ENCODE measurements at regions not wholly inside any gene's neighbourhood (a gene's known extent, or its start where the extent isn't known, plus 50 kb on each side); places are given as distances from the start of the nearest gene placed in this dataset.

GRCh38 chr14:22249770-22250169, 339.3 kb downstream of the DAD1 start:
- TF ChIP-seq YY1 (IDR thresholded peaks at IDR 0.05; ENCODE audit: low read depth), result no peak
- no peak for TF ChIP-seq ZBTB7A (IDR thresholded peaks at IDR 0.05; ENCODE audit: low read depth)
- no peak for TF ChIP-seq EP300 (IDR thresholded peaks at IDR 0.05; ENCODE audit: borderline replicate concordance)
- TF ChIP-seq TEAD4 (IDR thresholded peaks at IDR 0.05), result no peak
- TF ChIP-seq TAF1 (IDR thresholded peaks at IDR 0.05; ENCODE audit: low read depth), result no peak
- no peak for TF ChIP-seq REST (IDR thresholded peaks at IDR 0.05; ENCODE audit: low read depth)
- TF ChIP-seq USF1 (IDR thresholded peaks at IDR 0.05), result no peak
- TF ChIP-seq FOXM1 (IDR thresholded peaks at IDR 0.05; ENCODE audit: borderline replicate concordance, low read depth), result no peak

- TF ChIP-seq USF1 (IDR thresholded peaks at IDR 0.05) (no peak), ZBTB7A (IDR thresholded peaks at IDR 0.05; ENCODE audit: low read depth) (no peak), EGR1 (IDR thresholded peaks at IDR 0.05) (no peak), TAF1 (IDR thresholded peaks at IDR 0.05; ENCODE audit: low read depth) (no peak), NFIC (IDR thresholded peaks at IDR 0.05) (no peak), TEAD4 (IDR thresholded peaks at IDR 0.05) (no peak), CEBPB (IDR thresholded peaks at IDR 0.05) (no peak), YY1 (IDR thresholded peaks at IDR 0.05; ENCODE audit: low read depth) (no peak), REST (IDR thresholded peaks at IDR 0.05; ENCODE audit: low read depth) (no peak), CREB1 (IDR thresholded peaks at IDR 0.05; ENCODE audit: low read depth) (no peak), TCF12 (IDR thresholded peaks at IDR 0.05; ENCODE audit: low read depth) (no peak), RAD21 (IDR thresholded peaks at IDR 0.05; ENCODE audit: low read depth) (no peak), FOXM1 (IDR thresholded peaks at IDR 0.05; ENCODE audit: borderline replicate concordance, low read depth) (no peak), MAX (IDR thresholded peaks at IDR 0.05) (no peak), EP300 (IDR thresholded peaks at IDR 0.05; ENCODE audit: borderline replicate concordance) (no peak)
These were observed 344.9 kb downstream of the DAD1 start for GRCh38 chr14:22243971-22244581.

- no peak for TF ChIP-seq TEAD4 (IDR thresholded peaks at IDR 0.05)
- no peak for TF ChIP-seq MAX (IDR thresholded peaks at IDR 0.05)
- no peak for TF ChIP-seq RAD21 (IDR thresholded peaks at IDR 0.05; ENCODE audit: low read depth)
- TF ChIP-seq EP300 (IDR thresholded peaks at IDR 0.05; ENCODE audit: borderline replicate concordance), result no peak
- no peak for TF ChIP-seq CREB1 (IDR thresholded peaks at IDR 0.05; ENCODE audit: low read depth)
- no peak for TF ChIP-seq NFIC (IDR thresholded peaks at IDR 0.05)
- TF ChIP-seq YY1 (IDR thresholded peaks at IDR 0.05; ENCODE audit: low read depth), result no peak
- TF ChIP-seq FOXM1 (IDR thresholded peaks at IDR 0.05; ENCODE audit: borderline replicate concordance, low read depth), result no peak
- TF ChIP-seq REST (IDR thresholded peaks at IDR 0.05; ENCODE audit: low read depth), result no peak
- TF ChIP-seq USF1 (IDR thresholded peaks at IDR 0.05), result no peak
- no peak for TF ChIP-seq ZBTB7A (IDR thresholded peaks at IDR 0.05; ENCODE audit: low read depth)
These were observed 355.6 kb downstream of the DAD1 start for GRCh38 chr14:22233377-22233776.

- TF ChIP-seq CEBPB (IDR thresholded peaks at IDR 0.05) (no peak), REST (IDR thresholded peaks at IDR 0.05; ENCODE audit: low read depth) (no peak), YY1 (IDR thresholded peaks at IDR 0.05; ENCODE audit: low read depth) (no peak), NFIC (IDR thresholded peaks at IDR 0.05) (no peak), EP300 (IDR thresholded peaks at IDR 0.05; ENCODE audit: borderline replicate concordance) (no peak), TAF1 (IDR thresholded peaks at IDR 0.05; ENCODE audit: low read depth) (no peak), TCF12 (IDR thresholded peaks at IDR 0.05; ENCODE audit: low read depth) (no peak), TEAD4 (IDR thresholded peaks at IDR 0.05) (no peak), EGR1 (IDR thresholded peaks at IDR 0.05) (no peak), MAX (IDR thresholded peaks at IDR 0.05) (no peak), ZBTB7A (IDR thresholded peaks at IDR 0.05; ENCODE audit: low read depth) (no peak), RAD21 (IDR thresholded peaks at IDR 0.05; ENCODE audit: low read depth) (no peak), USF1 (IDR thresholded peaks at IDR 0.05) (no peak), FOXM1 (IDR thresholded peaks at IDR 0.05; ENCODE audit: borderline replicate concordance, low read depth) (no peak), CREB1 (IDR thresholded peaks at IDR 0.05; ENCODE audit: low read depth) (no peak)
These were observed 356.1 kb downstream of the DAD1 start for GRCh38 chr14:22232933-22233332.
